ENCODE measurements at regions not wholly inside any gene's neighbourhood (a gene's known extent, or its start where the extent isn't known, plus 50 kb on each side); places are given as distances from the start of the nearest gene placed in this dataset.
A peak's percentile ranks its signal among the peaks of the same experiment; 100 is the strongest.

DNA sequence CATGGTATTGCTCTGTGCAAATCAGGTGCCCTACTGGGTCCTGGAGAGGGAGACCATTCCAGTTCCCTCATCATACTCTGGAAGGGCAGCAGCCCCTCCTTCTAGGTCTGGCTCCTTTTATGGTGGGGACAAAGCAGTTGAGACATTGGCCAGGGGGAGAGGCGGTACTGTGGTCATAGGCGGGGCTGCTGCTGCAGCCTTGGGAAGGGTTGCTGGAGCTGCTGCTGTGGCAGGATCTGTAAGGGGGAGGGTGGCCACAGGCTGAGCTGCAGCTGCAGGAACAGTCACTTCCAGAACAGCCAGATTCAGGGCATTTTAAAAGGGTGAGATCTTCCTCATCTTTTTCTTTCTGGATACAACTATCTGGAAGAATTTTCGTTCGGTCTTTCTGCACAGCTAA, 233.0 kb upstream of the SGCD start:
- Histone ChIP-seq H4K20me1 (ENCODE audit: insufficient read depth, low read length) (no peaks in the 10 kb centered on the region), H2BK15ac (ENCODE audit: low read depth, low read length) (no peak overlapping the region), H2BK5ac (ENCODE audit: low read depth, low read length, poor library complexity, severe bottlenecking) (no peak overlapping the region), H3K9me3 (ENCODE audit: control insufficient read depth, insufficient read depth, low read length) (peaks cover 7% of the 10 kb centered on the region), H4K8ac (ENCODE audit: low read depth in 2 of 2, low read length in 2 of 2) (no peak overlapping the region), H3K27me3 (ENCODE audit: control insufficient read depth, insufficient read depth, low read length) (no peaks in the 10 kb centered on the region), H3K36me3 (ENCODE audit: control insufficient read depth, insufficient read depth, low read length) (no peaks in the 10 kb centered on the region), H3K14ac (replicated peaks; ENCODE audit: low read depth, low read length) (no peak overlapping the region), H3K23ac (ENCODE audit: low read depth, low read length) (no peak overlapping the region), H3K4me2 (ENCODE audit: low read depth, low read length) (no peak overlapping the region), H3K18ac (ENCODE audit: low read depth, low read length) (no peak overlapping the region), H4K5ac (ENCODE audit: low read depth, low read length) (no peak overlapping the region), H3K27ac (ENCODE audit: insufficient read depth, low read length) (no peak overlapping the region), H3K56ac (ENCODE audit: extremely low read depth, insufficient read depth, low read length) (no peak overlapping the region), H2AK9ac (replicated peaks; ENCODE audit: low read depth, low read length, poor library complexity) (peak overlapping the region; percentile 58), H4K91ac (ENCODE audit: insufficient read depth, low read depth, low read length) (no peak overlapping the region), H2AK5ac (ENCODE audit: low read depth, low read length) (no peak overlapping the region), H3K4me1 (ENCODE audit: control insufficient read depth, insufficient read depth, low read length) (0 out of 2 replicates have a peak, but pooled peaks cover 3% of the 10 kb centered on the region), H2BK20ac (ENCODE audit: low read depth, low read length) (no peak overlapping the region), H3K4me3 (ENCODE audit: insufficient read depth, low read depth, low read length) (no peak overlapping the region), H2BK120ac (ENCODE audit: low read depth, low read length) (no peak overlapping the region), H3K4ac (ENCODE audit: low read depth, low read length) (0 out of 2 replicates have a peak overlapping the region, but pooled peaks have one; percentile 16), H3K79me1 (ENCODE audit: low read depth in 1 of 2, low read length in 2 of 2) (no peaks in the 10 kb centered on the region), H2AFZ (replicated peaks; ENCODE audit: low read length, poor library complexity) (peak overlapping the region; percentile 10), H3K9me1 (ENCODE audit: insufficient read depth, low read length) (0 out of 2 replicates have a peak, but pooled peaks cover 4% of the 10 kb centered on the region), H3K9ac (ENCODE audit: low read depth, low read length) (no peak overlapping the region)
- DNase-seq (peak; percentile 19), ATAC-seq (ENCODE audit: low read depth) (peak; percentile 32; the same call in 1 of the 2 replicates)
- dilution Hi-C loops (cut with HindIII; ENCODE audit: low sequenced_read_pairs, unreplicated experiment) (no loop called here), in situ Hi-C loops (cut with MboI; ENCODE audit: low sequenced_read_pairs) (no loop called here), intact Hi-C loops (cut with micrococcal nuclease) (no loop called here)
- POLR2A ChIA-PET (ENCODE audit: unreplicated experiment), result no interaction called here
- no peak for TF ChIP-seq POLR2A (IDR thresholded peaks at IDR 0.05; ENCODE audit: low read depth, low read length)
- no peak for TF ChIP-seq MXI1 (IDR thresholded peaks at IDR 0.05; ENCODE audit: borderline replicate concordance, low read depth, low read length)
- TF ChIP-seq RAD21 (IDR thresholded peaks at IDR 0.05; ENCODE audit: low read length), result no peak
- CTCF ChIA-PET, result no interaction called here
- BruUV-seq (replicated peaks), result no TSS peak
- 60% methylated on average over 1 of the region's 4 CpGs; no CpG with 5 or more reads in 1 of the 2 experiments for WGBS, 2 experiments (ENCODE audit: extremely low coverage in 2 of 2, insufficient read length in 1 of 2)
